ENCODE measurements at regions not wholly inside any gene's neighbourhood (a gene's known extent, or its start where the extent isn't known, plus 50 kb on each side); places are given as distances from the start of the nearest gene placed in this dataset.
"Not testable (repeated sequence)": the region's sequence is repeated elsewhere in the genome, so short reads cannot be mapped to it uniquely, and the experiment has no call there.

GRCh38 chr10:89979726-89980125 lies 278.3 kb downstream of the KIF20B start:
- DNase-seq = no peak
- no peaks in the 10 kb centered on the region for H3K4me1 ChIP-seq (ENCODE audit: insufficient read depth, low read length)
- CTCF ChIA-PET = no interaction called here
- Mint-ChIP-seq H3K9me3 (peaks cover 0 to 3% (median 0%) of the 10 kb centered on the region in 5 donors), H3K4me3 (no peak overlapping the region), H3K27ac (no peak overlapping the region), H3K36me3 (no peaks in the 10 kb centered on the region), H3K27me3 (peaks cover 4 to 12% of the 10 kb centered on the region in 2 donors), H3K4me1 (no peaks in the 10 kb centered on the region)
- H3K4me3 ChIP-seq (ENCODE audit: low read length) = no peak overlapping the region
- no peaks in the 10 kb centered on the region for H3K36me3 ChIP-seq (ENCODE audit: insufficient read depth, low read length)
- no peaks in the 10 kb centered on the region for H3K27me3 ChIP-seq (ENCODE audit: insufficient read depth, low read length, poor library complexity, severe bottlenecking)
- H3K9me3 ChIP-seq (ENCODE audit: low read length) = no peaks in the 10 kb centered on the region
- POLR2A ChIA-PET = no interaction called here
- H3K27ac ChIP-seq (ENCODE audit: low read depth, low read length) = no peak overlapping the region

GRCh38 chr10:89980166-89980565 lies 278.8 kb downstream of the KIF20B start:
- ChIA-PET CTCF (no interaction called here), POLR2A (no interaction called here)
- no peaks in the 10 kb centered on the region for H3K27me3 ChIP-seq (ENCODE audit: insufficient read depth, low read length, poor library complexity, severe bottlenecking)
- no peak overlapping the region for H3K4me3 ChIP-seq (ENCODE audit: low read length)
- no peak overlapping the region for H3K4me3 Mint-ChIP-seq
- H3K4me1 Mint-ChIP-seq = no peaks in the 10 kb centered on the region
- H3K27ac Mint-ChIP-seq = no peak overlapping the region
- no peak overlapping the region for H3K27ac ChIP-seq (ENCODE audit: low read depth, low read length)
- peaks cover 4 to 12% of the 10 kb centered on the region in 2 donors for H3K27me3 Mint-ChIP-seq
- H3K36me3 Mint-ChIP-seq = no peaks in the 10 kb centered on the region
- DNase-seq = no peak
- H3K36me3 ChIP-seq (ENCODE audit: insufficient read depth, low read length) = no peaks in the 10 kb centered on the region
- H3K9me3 Mint-ChIP-seq = peaks cover 0 to 3% (median 0%) of the 10 kb centered on the region in 5 donors
- no peaks in the 10 kb centered on the region for H3K4me1 ChIP-seq (ENCODE audit: insufficient read depth, low read length)
- no peaks in the 10 kb centered on the region for H3K9me3 ChIP-seq (ENCODE audit: low read length)

GRCh38 chr10:89981891-89982290 lies 280.5 kb downstream of the KIF20B start:
- H3K36me3 Mint-ChIP-seq = no peaks in the 10 kb centered on the region
- no peak overlapping the region for H3K4me3 Mint-ChIP-seq
- H3K27me3 Mint-ChIP-seq = peaks cover 4 to 11% of the 10 kb centered on the region in 2 donors
- ChIA-PET CTCF (interaction anchor here (1.0 kb wide), 1 partner anchor 17 kb away, joined by 3 read pairs; no protein-coding TSS in a partner anchor), POLR2A (no interaction called here)
- no peak for DNase-seq
- no peak overlapping the region for H3K27ac ChIP-seq (ENCODE audit: low read depth, low read length)
- H3K27me3 ChIP-seq (ENCODE audit: insufficient read depth, low read length, poor library complexity, severe bottlenecking) = no peaks in the 10 kb centered on the region
- no peaks in the 10 kb centered on the region for H3K4me1 Mint-ChIP-seq
- H3K9me3 ChIP-seq (ENCODE audit: low read length) = no peaks in the 10 kb centered on the region
- H3K36me3 ChIP-seq (ENCODE audit: insufficient read depth, low read length) = no peaks in the 10 kb centered on the region
- peaks cover 0 to 3% (median 0%) of the 10 kb centered on the region in 5 donors for H3K9me3 Mint-ChIP-seq
- no peak overlapping the region for H3K27ac Mint-ChIP-seq
- H3K4me3 ChIP-seq (ENCODE audit: low read length) = no peak overlapping the region
- no peaks in the 10 kb centered on the region for H3K4me1 ChIP-seq (ENCODE audit: insufficient read depth, low read length)

GRCh38 chr10:89985446-89985845 lies 284.1 kb downstream of the KIF20B start:
- CTCF ChIA-PET = no interaction called here
- Mint-ChIP-seq H3K4me1 (no peaks in the 10 kb centered on the region), H3K9me3 (peaks cover 0 to 9% (median 0%) of the 10 kb centered on the region in 5 donors), H3K27me3 (peaks cover 4% of the 10 kb centered on the region in 2 donors), H3K36me3 (no peaks in the 10 kb centered on the region), H3K4me3 (no peak overlapping the region), H3K27ac (no peak overlapping the region)
- POLR2A ChIA-PET = no interaction called here
- Histone ChIP-seq H3K36me3 (ENCODE audit: insufficient read depth, low read length) (no peaks in the 10 kb centered on the region), H3K4me1 (ENCODE audit: insufficient read depth, low read length) (no peaks in the 10 kb centered on the region), H3K9me3 (ENCODE audit: low read length) (no peaks in the 10 kb centered on the region), H3K27me3 (ENCODE audit: insufficient read depth, low read length, poor library complexity, severe bottlenecking) (no peaks in the 10 kb centered on the region), H3K27ac (ENCODE audit: low read depth, low read length) (no peak overlapping the region), H3K4me3 (ENCODE audit: low read length) (no peak overlapping the region)
- DNase-seq = no peak

GRCh38 chr10:89988361-89988760 lies 287.0 kb downstream of the KIF20B start:
- CTCF ChIA-PET; H3K4me1 Mint-ChIP-seq; H3K9me3 Mint-ChIP-seq; H3K27me3 Mint-ChIP-seq; DNase-seq; H3K27ac Mint-ChIP-seq; H3K27me3 ChIP-seq (ENCODE audit: insufficient read depth, low read length, poor library complexity, severe bottlenecking); H3K27ac ChIP-seq (ENCODE audit: low read depth, low read length); POLR2A ChIA-PET; H3K9me3 ChIP-seq (ENCODE audit: low read length); H3K36me3 Mint-ChIP-seq; H3K4me3 Mint-ChIP-seq; H3K36me3 ChIP-seq (ENCODE audit: insufficient read depth, low read length); H3K4me3 ChIP-seq (ENCODE audit: low read length); H3K4me1 ChIP-seq (ENCODE audit: insufficient read depth, low read length): not testable (repeated sequence)

- Histone ChIP-seq H3K9me3 (ENCODE audit: low read length) (no peaks in the 10 kb centered on the region), H3K36me3 (ENCODE audit: insufficient read depth, low read length) (no peaks in the 10 kb centered on the region), H3K4me3 (ENCODE audit: low read length) (no peak overlapping the region), H3K27ac (ENCODE audit: low read depth, low read length) (no peak overlapping the region), H3K27me3 (ENCODE audit: insufficient read depth, low read length, poor library complexity, severe bottlenecking) (no peaks in the 10 kb centered on the region), H3K4me1 (ENCODE audit: insufficient read depth, low read length) (no peaks in the 10 kb centered on the region)
- Mint-ChIP-seq H3K36me3 (no peaks in the 10 kb centered on the region), H3K4me3 (no peak overlapping the region), H3K4me1 (no peaks in the 10 kb centered on the region), H3K27me3 (no peaks in the 10 kb centered on the region), H3K27ac (no peak overlapping the region), H3K9me3 (peaks cover 2 to 9% (median 4%) of the 10 kb centered on the region in 5 donors)
- DNase-seq = no peak
- ChIA-PET CTCF (no interaction called here), POLR2A (no interaction called here)
These were observed 291.2 kb downstream of the KIF20B start for GRCh38 chr10:89992575-89992974.

- POLR2A ChIA-PET = no interaction called here
- Mint-ChIP-seq H3K27me3 (peaks cover 1 to 10% of the 10 kb centered on the region in 2 donors), H3K36me3 (no peaks in the 10 kb centered on the region), H3K9me3 (peaks cover 0 to 7% (median 3%) of the 10 kb centered on the region in 5 donors), H3K27ac (no peak overlapping the region), H3K4me3 (no peak overlapping the region), H3K4me1 (no peaks in the 10 kb centered on the region)
- Histone ChIP-seq H3K9me3 (ENCODE audit: low read length) (no peaks in the 10 kb centered on the region), H3K4me3 (ENCODE audit: low read length) (no peak overlapping the region), H3K4me1 (ENCODE audit: insufficient read depth, low read length) (no peaks in the 10 kb centered on the region), H3K27ac (ENCODE audit: low read depth, low read length) (no peak overlapping the region), H3K36me3 (ENCODE audit: insufficient read depth, low read length) (no peaks in the 10 kb centered on the region), H3K27me3 (ENCODE audit: insufficient read depth, low read length, poor library complexity, severe bottlenecking) (no peaks in the 10 kb centered on the region)
- no peak for DNase-seq
- CTCF ChIA-PET = no interaction called here
These were observed 305.8 kb downstream of the KIF20B start for GRCh38 chr10:90007226-90007625.

- H3K9me3 ChIP-seq (ENCODE audit: low read length); H3K4me3 ChIP-seq (ENCODE audit: low read length); H3K36me3 ChIP-seq (ENCODE audit: insufficient read depth, low read length); DNase-seq; H3K27ac Mint-ChIP-seq; H3K27ac ChIP-seq (ENCODE audit: low read depth, low read length); H3K27me3 Mint-ChIP-seq; H3K36me3 Mint-ChIP-seq; POLR2A ChIA-PET; CTCF ChIA-PET; H3K27me3 ChIP-seq (ENCODE audit: insufficient read depth, low read length, poor library complexity, severe bottlenecking); H3K9me3 Mint-ChIP-seq; H3K4me1 ChIP-seq (ENCODE audit: insufficient read depth, low read length); H3K4me1 Mint-ChIP-seq; H3K4me3 Mint-ChIP-seq: not testable (repeated sequence)
These were observed 309.9 kb downstream of the KIF20B start for GRCh38 chr10:90011281-90011680.

- no peak overlapping the region for H3K4me3 Mint-ChIP-seq
These were observed 317.4 kb downstream of the KIF20B start for GRCh38 chr10:90018819-90019218.

More at GRCh38 chr10:90018819-90019218, 317.4 kb downstream of the KIF20B start:
- CTCF ChIA-PET = no interaction called here
- Mint-ChIP-seq H3K9me3 (peaks cover 0 to 7% (median 0%) of the 10 kb centered on the region in 5 donors), H3K36me3 (no peaks in the 10 kb centered on the region), H3K27ac (no peak overlapping the region), H3K27me3 (peaks cover 0 to 4% of the 10 kb centered on the region in 2 donors), H3K4me1 (no peaks in the 10 kb centered on the region)
- H3K27me3 ChIP-seq (ENCODE audit: insufficient read depth, low read length, poor library complexity, severe bottlenecking) = no peaks in the 10 kb centered on the region
- POLR2A ChIA-PET = no interaction called here
- no peaks in the 10 kb centered on the region for H3K9me3 ChIP-seq (ENCODE audit: low read length)
- H3K4me3 ChIP-seq (ENCODE audit: low read length) = no peak overlapping the region
- H3K36me3 ChIP-seq (ENCODE audit: insufficient read depth, low read length) = no peaks in the 10 kb centered on the region
- H3K4me1 ChIP-seq (ENCODE audit: insufficient read depth, low read length) = no peaks in the 10 kb centered on the region
- DNase-seq = no peak
- H3K27ac ChIP-seq (ENCODE audit: low read depth, low read length) = no peak overlapping the region
